Head of caudate nucleus (tissue), 42 donors: ENCODE measurements at regions not wholly inside any gene's neighbourhood (a gene's known extent, or its start where the extent isn't known, plus 50 kb on each side); places are given as distances from the start of the nearest gene placed in this dataset.
"Not testable (repeated sequence)": the region's sequence is repeated elsewhere in the genome, so short reads cannot be mapped to it uniquely, and the experiment has no call there.

ENCODE experiments used
- DNase-seq, 42 donors: peaks; one replicate each; pipeline versions ENCODE4 v3.0.0 to v3.0.0-alpha.2; 2020 to 2021; ENCODE audit warnings: mixed read lengths in 7 of 42
- intact Hi-C: fragments of 100-400 bp; cut with DNase I; formaldehyde crosslinking; loops from one replicate; pipeline ENCODE4 v1.15.0; 2022

- intact Hi-C loops, DNase-seq: not testable (repeated sequence)
These were observed 948.6 kb upstream of the TPTE start for GRCh38 chr21:9572782-9573181.

GRCh38 chr21:9573528-9573927, 947.9 kb upstream of the TPTE start:
- intact Hi-C loops, DNase-seq: not testable (repeated sequence)

GRCh38 chr21:9579275-9579674, 942.1 kb upstream of the TPTE start:
- DNase-seq, intact Hi-C loops: not testable (repeated sequence)

GRCh38 chr21:9587941-9588340, 933.4 kb upstream of the TPTE start:
- intact Hi-C loops, DNase-seq: not testable (repeated sequence)

- intact Hi-C loops: not testable (repeated sequence)
- peak in 1 of 42 donors; percentile 5 for DNase-seq
These were observed 928.8 kb upstream of the TPTE start for GRCh38 chr21:9592591-9592990.

- intact Hi-C loops, DNase-seq: not testable (repeated sequence)
These were observed 927.7 kb upstream of the TPTE start for GRCh38 chr21:9593646-9594045.

- intact Hi-C loops, DNase-seq: not testable (repeated sequence)
These were observed 907.4 kb upstream of the TPTE start for GRCh38 chr21:9614011-9614410.

- DNase-seq, intact Hi-C loops: not testable (repeated sequence)
These were observed 900.1 kb upstream of the TPTE start for GRCh38 chr21:9621121-9621793.

GRCh38 chr21:9628051-9628450, 893.3 kb upstream of the TPTE start:
- DNase-seq, intact Hi-C loops: not testable (repeated sequence)

GRCh38 chr21:9647409-9647808, 874.0 kb upstream of the TPTE start:
- intact Hi-C loops, DNase-seq: not testable (repeated sequence)

GRCh38 chr21:9648331-9648730, 873.1 kb upstream of the TPTE start:
- intact Hi-C loops, DNase-seq: not testable (repeated sequence)

GRCh38 chr21:9648947-9649720, 872.2 kb upstream of the TPTE start:
- DNase-seq, intact Hi-C loops: not testable (repeated sequence)

GRCh38 chr21:9652819-9653218, 868.6 kb upstream of the TPTE start:
- intact Hi-C loops, DNase-seq: not testable (repeated sequence)

GRCh38 chr21:9655221-9655620, 866.2 kb upstream of the TPTE start:
- intact Hi-C loops, DNase-seq: not testable (repeated sequence)

- intact Hi-C loops, DNase-seq: not testable (repeated sequence)
These were observed 864.9 kb upstream of the TPTE start for GRCh38 chr21:9656455-9656854.

GRCh38 chr21:9657779-9658178, 863.6 kb upstream of the TPTE start:
- intact Hi-C loops, DNase-seq: not testable (repeated sequence)

- DNase-seq: not testable (repeated sequence)
These were observed 861.5 kb upstream of the TPTE start for GRCh38 chr21:9659877-9660276.

GRCh38 chr21:9663914-9664729, 857.3 kb upstream of the TPTE start:
- DNase-seq, intact Hi-C loops: not testable (repeated sequence)

More at GRCh38 chr21:9659877-9660276, 861.5 kb upstream of the TPTE start:
- intact Hi-C loops: not testable (repeated sequence)

- intact Hi-C loops, DNase-seq: not testable (repeated sequence)
These were observed 845.6 kb upstream of the TPTE start for GRCh38 chr21:9675811-9676210.
